MM.1S (cell line): ENCODE measurements at regions not wholly inside any gene's neighbourhood (a gene's known extent, or its start where the extent isn't known, plus 50 kb on each side); places are given as distances from the start of the nearest gene placed in this dataset.

Source experiments
- DNase-seq: peaks from one replicate; pipeline ENCODE4 v3.0.0-alpha.2; 2015
- H2AFZ ChIP-seq: fragments of 300-600 bp; sonication (generic); 2 replicates; pipeline ENCODE4 v1.6.0; 2016; ENCODE audit warnings: antibody characterized with exemption, low read length
- H3F3A ChIP-seq: fragments of 300-600 bp; sonication (generic); 2 replicates; pipeline ENCODE4 v1.6.1; 2016; ENCODE audit warnings: mild to moderate bottlenecking, antibody characterized with exemption, low read length, moderate library complexity, mixed read lengths; ENCODE audit not compliant: insufficient read depth
- H3K27ac ChIP-seq: fragments of 300-600 bp; sonication (generic); 2 replicates; pipeline ENCODE4 v1.5.1; 2016; ENCODE audit warnings: mild to moderate bottlenecking, low read length
- H3K27me3 ChIP-seq: fragments of 300-600 bp; sonication (generic); replicated peaks from 2 replicates; pipeline ENCODE4 v1.6.0; 2016; ENCODE audit warnings: low read length; ENCODE audit not compliant: insufficient read depth
- H3K36me3 ChIP-seq: fragments of 300-600 bp; sonication (generic); replicated peaks from 2 replicates; pipeline ENCODE4 v1.6.1; 2016; ENCODE audit warnings: mild to moderate bottlenecking, low read length, mixed read lengths; ENCODE audit not compliant: insufficient read depth
- H3K4me1 ChIP-seq: fragments of 300-600 bp; sonication (generic); 2 replicates; pipeline ENCODE4 v1.6.1; 2016; ENCODE audit warnings: low read length, mixed read lengths
- H3K4me2 ChIP-seq: fragments of 300-600 bp; sonication (generic); 2 replicates; pipeline ENCODE4 v1.6.0; 2016; ENCODE audit warnings: low read depth, low read length
- H3K4me3 ChIP-seq: fragments of 300-600 bp; sonication (generic); 2 replicates; pipeline ENCODE4 v1.5.1; 2016; ENCODE audit warnings: low read length, mixed read lengths
- H3K79me2 ChIP-seq: fragments of 300-600 bp; sonication (generic); 2 replicates; pipeline ENCODE4 v1.6.1; 2016; ENCODE audit warnings: mixed run types, low read length, mixed read lengths
- H3K9ac ChIP-seq: fragments of 300-600 bp; sonication (generic); 2 replicates; pipeline ENCODE4 v1.6.1; 2016; ENCODE audit warnings: low read length, mixed read lengths
- H3K9me2 ChIP-seq: fragments of 300-600 bp; sonication (generic); replicated peaks from 2 replicates; pipeline ENCODE4 v1.6.1; 2016; ENCODE audit warnings: mild to moderate bottlenecking, low read length, mixed read lengths; ENCODE audit not compliant: insufficient read depth
- H3K9me3 ChIP-seq: fragments of 300-600 bp; sonication (generic); replicated peaks from 2 replicates; pipeline ENCODE4 v1.6.1; 2016; ENCODE audit warnings: mild to moderate bottlenecking, low read length, mixed read lengths; ENCODE audit not compliant: insufficient read depth
- H4K20me1 ChIP-seq: fragments of 300-600 bp; sonication (generic); 2 replicates; pipeline ENCODE4 v1.6.1; 2016; ENCODE audit warnings: mild to moderate bottlenecking, low read length, moderate library complexity, mixed read lengths; ENCODE audit not compliant: insufficient read depth
- CTCF ChIP-seq: fragments of 300-600 bp; sonication (generic); IDR thresholded peaks from 2 replicates; pipeline ENCODE4 v1.5.1; 2016; ENCODE audit warnings: antibody characterized with exemption, low read length, mixed read lengths
- EZH2 ChIP-seq: fragments of 300-600 bp; sonication (generic); optimal IDR thresholded peaks from 2 replicates; pipeline ENCODE3; 2017; ENCODE audit warnings: low read depth, mild to moderate bottlenecking, antibody characterized with exemption, low read length, mixed read lengths
- EZH2phosphoT487 ChIP-seq: fragments of 300-600 bp; sonication (generic); IDR thresholded peaks from 2 replicates; pipeline ENCODE4 v1.6.1; 2018; ENCODE audit warnings: antibody characterized with exemption, low read length

GRCh38 chr2:43062058-43062457 is 164.3 kb downstream of the ZFP36L2 start:
- Histone ChIP-seq H3K4me1 (no peaks in the 10 kb centered on the region), H4K20me1 (no peaks in the 10 kb centered on the region), H3K9ac (no peak overlapping the region), H3K4me2 (no peak overlapping the region), H3K9me3 (no peaks in the 10 kb centered on the region), H3K27ac (no peak overlapping the region), H3K79me2 (no peaks in the 10 kb centered on the region), H3K4me3 (no peak overlapping the region), H3K9me2 (no peaks in the 10 kb centered on the region), H3K36me3 (no peaks in the 10 kb centered on the region), H2AFZ (no peak overlapping the region), H3F3A (no peaks in the 10 kb centered on the region), H3K27me3 (no peaks in the 10 kb centered on the region)
- no peak for DNase-seq
- no peak for TF ChIP-seq EZH2phosphoT487
- no peak for TF ChIP-seq CTCF
- no peak for TF ChIP-seq EZH2

GRCh38 chr2:43060390-43061016 is 165.9 kb downstream of the ZFP36L2 start:
- Histone ChIP-seq H3K9me3 (no peaks in the 10 kb centered on the region), H3K36me3 (no peaks in the 10 kb centered on the region), H3F3A (no peaks in the 10 kb centered on the region), H3K27ac (no peak overlapping the region), H3K27me3 (no peaks in the 10 kb centered on the region), H3K9me2 (no peaks in the 10 kb centered on the region), H3K4me1 (no peaks in the 10 kb centered on the region), H3K4me3 (no peak overlapping the region), H4K20me1 (no peaks in the 10 kb centered on the region), H2AFZ (no peak overlapping the region), H3K9ac (no peak overlapping the region), H3K79me2 (no peaks in the 10 kb centered on the region), H3K4me2 (no peak overlapping the region)
- TF ChIP-seq EZH2, result no peak
- no peak for TF ChIP-seq CTCF
- TF ChIP-seq EZH2phosphoT487, result no peak
- DNase-seq, result no peak

- Histone ChIP-seq H3K9ac (no peak overlapping the region), H3K4me2 (no peak overlapping the region)
- TF ChIP-seq EZH2phosphoT487 (no peak), CTCF (no peak), EZH2 (no peak)
Observed at GRCh38 chr2:43059183-43059897, 167.1 kb downstream of the ZFP36L2 start.

More at GRCh38 chr2:43059183-43059897, 167.1 kb downstream of the ZFP36L2 start:
- no peaks in the 10 kb centered on the region for H3K79me2 ChIP-seq
- no peak for DNase-seq
- H3K36me3 ChIP-seq, result no peaks in the 10 kb centered on the region
- H4K20me1 ChIP-seq, result no peaks in the 10 kb centered on the region
- H3K27me3 ChIP-seq, result no peaks in the 10 kb centered on the region
- H3K27ac ChIP-seq, result no peak overlapping the region
- no peaks in the 10 kb centered on the region for H3K9me3 ChIP-seq
- no peaks in the 10 kb centered on the region for H3K4me1 ChIP-seq
- H3K4me3 ChIP-seq, result no peak overlapping the region
- H3K9me2 ChIP-seq, result no peaks in the 10 kb centered on the region
- no peak overlapping the region for H2AFZ ChIP-seq
- H3F3A ChIP-seq, result no peaks in the 10 kb centered on the region
